Osteocyte (in vitro differentiated cells): ENCODE measurements at regions not wholly inside any gene's neighbourhood (a gene's known extent, or its start where the extent isn't known, plus 50 kb on each side); places are given as distances from the start of the nearest gene placed in this dataset.

ENCODE experiments used
- DNase-seq: peaks from one replicate; pipeline ENCODE4 v3.0.0; 2021; ENCODE audit warnings: mixed read lengths; ENCODE audit not compliant: unreplicated experiment; ENCODE audit errors: extremely low spot score
- H3K27ac Mint-ChIP-seq: one replicate; pipeline ENCODE4 v1.8.0; 2021; ENCODE audit warnings: mild to moderate bottlenecking, mixed read lengths; ENCODE audit not compliant: unreplicated experiment
- H3K27me3 Mint-ChIP-seq: one replicate; pipeline ENCODE4 v1.8.0; 2021; ENCODE audit warnings: mixed read lengths; ENCODE audit not compliant: unreplicated experiment
- H3K36me3 Mint-ChIP-seq: one replicate; pipeline ENCODE4 v1.8.0; 2021; ENCODE audit warnings: mixed read lengths; ENCODE audit not compliant: unreplicated experiment
- H3K4me1 Mint-ChIP-seq: one replicate; pipeline ENCODE4 v1.8.0; 2021; ENCODE audit warnings: mixed read lengths; ENCODE audit not compliant: unreplicated experiment
- H3K4me3 Mint-ChIP-seq: one replicate; pipeline ENCODE4 v1.8.0; 2021; ENCODE audit warnings: mild to moderate bottlenecking, moderate library complexity, mixed read lengths; ENCODE audit not compliant: unreplicated experiment
- H3K9me3 Mint-ChIP-seq: one replicate; pipeline ENCODE4 v1.8.0; 2021; ENCODE audit warnings: mixed read lengths; ENCODE audit not compliant: unreplicated experiment
- CTCF ChIP-seq: fragments of 200-600 bp; sonication (generic); IDR thresholded peaks from 2 replicates; pipeline ENCODE4 v1.5.0; 2021; ENCODE audit warnings: antibody characterized with exemption, mild to moderate bottlenecking, moderate library complexity

GRCh38 chr13:34034411-34034810, 216.5 kb downstream of the RFC3 start:
- Mint-ChIP-seq H3K36me3 (no peaks in the 10 kb centered on the region), H3K27ac (no peak overlapping the region), H3K4me1 (no peaks in the 10 kb centered on the region), H3K9me3 (peaks cover 7% of the 10 kb centered on the region), H3K4me3 (no peak overlapping the region), H3K27me3 (no peaks in the 10 kb centered on the region)
- no peak for TF ChIP-seq CTCF
- no peak for DNase-seq

- peaks cover 7% of the 10 kb centered on the region for H3K9me3 Mint-ChIP-seq
- no peak for TF ChIP-seq CTCF
- DNase-seq, result no peak
- H3K4me1 Mint-ChIP-seq, result no peaks in the 10 kb centered on the region
- H3K27me3 Mint-ChIP-seq, result no peaks in the 10 kb centered on the region
- H3K36me3 Mint-ChIP-seq, result no peaks in the 10 kb centered on the region
- no peak overlapping the region for H3K4me3 Mint-ChIP-seq
- H3K27ac Mint-ChIP-seq, result no peak overlapping the region
Measured at GRCh38 chr13:34035178-34035577, 217.2 kb downstream of the RFC3 start.

- Mint-ChIP-seq H3K9me3 (peaks cover 7% of the 10 kb centered on the region), H3K36me3 (no peaks in the 10 kb centered on the region), H3K4me3 (no peak overlapping the region), H3K27me3 (no peaks in the 10 kb centered on the region), H3K27ac (no peak overlapping the region), H3K4me1 (no peaks in the 10 kb centered on the region)
- no peak for DNase-seq
- no peak for TF ChIP-seq CTCF
Measured at GRCh38 chr13:34035676-34036325, 217.9 kb downstream of the RFC3 start.

- no peak overlapping the region for H3K4me3 Mint-ChIP-seq
- peaks cover 7% of the 10 kb centered on the region for H3K9me3 Mint-ChIP-seq
- TF ChIP-seq CTCF, result no peak
- no peaks in the 10 kb centered on the region for H3K36me3 Mint-ChIP-seq
- H3K27me3 Mint-ChIP-seq, result no peaks in the 10 kb centered on the region
- no peaks in the 10 kb centered on the region for H3K4me1 Mint-ChIP-seq
- H3K27ac Mint-ChIP-seq, result no peak overlapping the region
- DNase-seq, result no peak
Measured at GRCh38 chr13:34037636-34038540, 219.9 kb downstream of the RFC3 start.

GRCh38 chr13:34038541-34039068, 220.7 kb downstream of the RFC3 start:
- Mint-ChIP-seq H3K27ac (no peak overlapping the region), H3K27me3 (no peaks in the 10 kb centered on the region), H3K36me3 (no peaks in the 10 kb centered on the region), H3K9me3 (peaks cover 7% of the 10 kb centered on the region), H3K4me1 (no peaks in the 10 kb centered on the region), H3K4me3 (no peak overlapping the region)
- TF ChIP-seq CTCF, result no peak
- DNase-seq, result no peak
